ENCODE measurements at regions not wholly inside any gene's neighbourhood (a gene's known extent, or its start where the extent isn't known, plus 50 kb on each side); places are given as distances from the start of the nearest gene placed in this dataset.

GRCh38 chr1:65036570-65037051, 70.3 kb upstream of the JAK1 start:
- TF ChIP-seq CTCF (IDR thresholded peaks at IDR 0.05), result no peak
- H3K27ac ChIP-seq, result no peak overlapping the region
- DNase-seq (ENCODE audit: low spot score), result no peak
- no peak overlapping the region for H3K4me3 ChIP-seq

GRCh38 chr1:65039066-65039465, 72.7 kb upstream of the JAK1 start:
- H3K27ac ChIP-seq, result no peak overlapping the region

DNA sequence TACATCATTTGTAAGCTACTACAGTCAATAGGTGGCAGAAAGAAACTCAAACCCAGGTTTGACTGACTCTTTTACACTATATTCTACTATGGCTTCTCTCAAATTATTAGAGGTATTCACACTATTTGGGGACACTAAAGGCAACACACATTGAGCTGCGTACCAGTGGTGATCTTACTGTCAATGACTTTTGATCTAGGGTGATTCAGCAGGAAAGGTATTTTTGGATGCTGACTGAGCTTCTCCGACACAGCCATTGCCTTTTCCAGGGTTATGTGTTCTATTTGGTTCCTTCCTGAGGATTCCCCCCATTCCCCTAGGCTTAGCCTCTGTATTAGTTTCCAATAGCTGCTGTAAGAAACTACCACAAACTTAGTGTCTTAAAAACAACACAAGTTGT, 73.2 kb upstream of the JAK1 start:
- TF ChIP-seq CTCF (IDR thresholded peaks at IDR 0.05), result no peak
- Histone ChIP-seq H3K27ac (no peak overlapping the region), H3K4me3 (no peak overlapping the region)
- no peak for DNase-seq (ENCODE audit: low spot score)

More at GRCh38 chr1:65039066-65039465, 72.7 kb upstream of the JAK1 start:
- no peak for TF ChIP-seq CTCF (IDR thresholded peaks at IDR 0.05)
- H3K4me3 ChIP-seq, result no peak overlapping the region
- DNase-seq (ENCODE audit: low spot score), result no peak

DNA sequence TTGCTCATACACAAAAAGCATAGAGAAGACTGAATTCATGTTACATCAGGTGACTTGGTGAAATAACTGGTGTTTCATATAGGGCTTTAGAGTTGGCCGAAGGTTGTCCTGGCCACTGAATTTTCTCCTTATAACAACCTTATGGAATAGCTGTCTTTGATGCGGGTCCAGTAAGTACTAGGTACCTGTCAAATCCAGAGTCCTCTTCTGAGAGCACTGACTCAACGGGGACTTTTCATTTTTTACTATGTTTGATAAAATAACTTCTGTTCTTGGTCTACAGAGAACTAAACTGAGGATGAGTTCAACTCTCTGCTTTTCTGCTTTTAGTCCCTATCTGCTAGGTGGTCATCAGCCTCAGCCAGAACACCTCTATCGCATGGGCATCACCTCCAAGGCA, 76.1 kb upstream of the JAK1 start:
- TF ChIP-seq CTCF (IDR thresholded peaks at IDR 0.05), result no peak
- no peak for DNase-seq (ENCODE audit: low spot score)
- Histone ChIP-seq H3K27ac (no peak overlapping the region), H3K4me3 (no peak overlapping the region)

DNA sequence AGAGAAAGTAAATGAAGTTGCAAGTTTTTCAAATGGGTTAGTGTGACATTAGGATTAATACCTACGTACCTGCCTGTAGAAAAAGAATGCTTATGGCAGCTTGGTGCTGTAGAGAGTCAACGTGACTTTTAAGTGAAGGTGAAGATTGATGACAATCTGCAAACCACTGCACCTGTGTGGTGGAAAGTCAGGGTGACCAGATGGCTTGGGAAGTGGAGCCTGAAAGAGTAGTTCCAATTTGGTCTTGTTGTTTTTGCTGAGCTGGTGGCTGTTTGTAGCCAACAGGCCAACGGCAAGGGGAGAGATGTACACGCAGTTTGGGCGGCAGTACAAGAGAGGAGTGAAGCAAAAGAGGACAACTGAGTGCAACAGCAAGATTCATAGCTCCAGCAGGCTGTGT, 78.1 kb upstream of the JAK1 start:
- DNase-seq (ENCODE audit: low spot score), result no peak
- no peak overlapping the region for H3K27ac ChIP-seq
- no peak overlapping the region for H3K4me3 ChIP-seq
- TF ChIP-seq CTCF (IDR thresholded peaks at IDR 0.05), result no peak

DNA sequence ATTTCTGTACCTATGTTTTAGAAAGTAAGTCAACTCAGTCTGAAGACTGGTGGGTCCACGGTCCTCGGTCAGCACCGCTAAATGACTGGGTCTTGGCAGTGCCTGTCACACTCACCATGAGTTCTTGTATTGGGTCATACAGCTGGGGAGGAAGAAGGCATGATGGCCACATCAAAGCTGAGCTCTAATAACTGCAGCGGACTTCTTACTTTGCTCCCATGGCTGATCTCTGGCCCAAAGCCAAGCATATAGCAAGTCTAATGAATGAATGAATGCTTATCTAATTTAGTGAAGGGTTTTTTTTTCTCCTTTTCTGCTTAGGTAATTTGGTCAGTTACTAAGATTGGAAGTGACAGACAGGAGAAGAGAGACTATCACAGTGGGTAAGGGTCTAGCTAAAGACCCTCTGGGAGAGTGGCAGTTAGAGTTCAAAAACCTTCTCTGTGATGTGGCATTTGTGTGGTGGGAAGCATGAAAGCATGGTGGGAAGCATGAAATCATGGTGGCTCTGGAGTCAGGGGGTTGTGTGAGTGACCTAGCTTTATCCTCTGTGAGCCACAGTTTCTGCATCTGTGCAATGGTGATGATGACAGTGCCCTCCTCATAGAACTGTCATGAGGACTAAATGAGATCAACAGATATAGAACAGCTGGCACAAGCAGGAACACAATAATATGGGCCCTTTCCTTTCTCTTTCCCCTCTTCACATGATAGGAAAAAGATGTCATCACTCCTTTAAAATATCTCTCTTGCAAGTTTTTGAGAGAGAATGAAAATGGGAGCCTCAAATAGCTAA, 78.9 kb upstream of the JAK1 start:
- no peak for TF ChIP-seq CTCF (IDR thresholded peaks at IDR 0.05)
- no peak overlapping the region for H3K27ac ChIP-seq
- no peak overlapping the region for H3K4me3 ChIP-seq

GRCh38 chr1:65048335-65048734, 82.0 kb upstream of the JAK1 start:
- no peak for TF ChIP-seq CTCF (IDR thresholded peaks at IDR 0.05)
- no peak for DNase-seq (ENCODE audit: low spot score)
- Histone ChIP-seq H3K27ac (no peak overlapping the region), H3K4me3 (no peak overlapping the region)

More for the DNA sequence above, 78.9 kb upstream of the JAK1 start:
- DNase-seq (ENCODE audit: low spot score), result no peak
